Fibroblast of upper back skin (primary cell): ENCODE measurements at regions not wholly inside any gene's neighbourhood (a gene's known extent, or its start where the extent isn't known, plus 50 kb on each side); places are given as distances from the start of the nearest gene placed in this dataset.
A peak's percentile ranks its signal among the peaks of the same experiment; 100 is the strongest.
"Not testable (repeated sequence)": the region's sequence is repeated elsewhere in the genome, so short reads cannot be mapped to it uniquely, and the experiment has no call there.

ENCODE experiments used
- DNase-seq: peaks from one replicate; pipeline ENCODE4 v3.0.0-alpha.2; 2013

GRCh38 chr5:169411786-169412430 lies 111.0 kb upstream of the SLIT3 start:
- peak; percentile 58 for DNase-seq

GRCh38 chr5:169410996-169411783 lies 110.3 kb upstream of the SLIT3 start:
- DNase-seq: no peak

GRCh38 chr5:169408731-169409130 lies 107.8 kb upstream of the SLIT3 start:
- DNase-seq: peak; percentile 76

GRCh38 chr5:169408171-169408570 lies 107.2 kb upstream of the SLIT3 start:
- DNase-seq: no peak

- no peak for DNase-seq
These were observed 103.3 kb upstream of the SLIT3 start for GRCh38 chr5:169404223-169404622.

GRCh38 chr5:169398515-169398914 lies 97.6 kb upstream of the SLIT3 start:
- DNase-seq: no peak

- no peak for DNase-seq
These were observed 94.2 kb upstream of the SLIT3 start for GRCh38 chr5:169395136-169395535.

GRCh38 chr5:169394371-169394770 lies 93.4 kb upstream of the SLIT3 start:
- no peak for DNase-seq

- no peak for DNase-seq
These were observed 93.0 kb upstream of the SLIT3 start for GRCh38 chr5:169393907-169394306.

GRCh38 chr5:169390265-169390664 lies 89.3 kb upstream of the SLIT3 start:
- no peak for DNase-seq

- DNase-seq: no peak
These were observed 88.4 kb upstream of the SLIT3 start for GRCh38 chr5:169389318-169389717.

GRCh38 chr5:169385636-169386035 lies 84.7 kb upstream of the SLIT3 start:
- no peak for DNase-seq

GRCh38 chr5:169384661-169385060 lies 83.7 kb upstream of the SLIT3 start:
- peak; percentile 31 for DNase-seq

GRCh38 chr5:169374761-169375160 lies 73.8 kb upstream of the SLIT3 start:
- DNase-seq: no peak

- no peak for DNase-seq
These were observed 73.2 kb upstream of the SLIT3 start for GRCh38 chr5:169374111-169374510.

GRCh38 chr5:169371801-169372200 lies 70.9 kb upstream of the SLIT3 start:
- not testable (repeated sequence) for DNase-seq

- no peak for DNase-seq
These were observed 68.2 kb upstream of the SLIT3 start for GRCh38 chr5:169369130-169369529.

- DNase-seq: no peak
These were observed 66.9 kb upstream of the SLIT3 start for GRCh38 chr5:169367861-169368260.

GRCh38 chr5:169357291-169357690 lies 56.4 kb upstream of the SLIT3 start:
- DNase-seq: no peak

- DNase-seq: no peak
These were observed 55.9 kb upstream of the SLIT3 start for GRCh38 chr5:169356811-169357210.

GRCh38 chr5:169356181-169356580 lies 55.2 kb upstream of the SLIT3 start:
- no peak for DNase-seq

- peak; percentile 42 for DNase-seq
These were observed 54.0 kb upstream of the SLIT3 start for GRCh38 chr5:169354921-169355320.

- peak; percentile 34 for DNase-seq
These were observed 53.3 kb upstream of the SLIT3 start for GRCh38 chr5:169354263-169354662.

- no peak for DNase-seq
These were observed 52.0 kb upstream of the SLIT3 start for GRCh38 chr5:169352901-169353300.

GRCh38 chr5:169351721-169352120 lies 50.8 kb upstream of the SLIT3 start:
- no peak for DNase-seq
